A549 (cell line): ENCODE measurements at regions not wholly inside any gene's neighbourhood (a gene's known extent, or its start where the extent isn't known, plus 50 kb on each side); places are given as distances from the start of the nearest gene placed in this dataset.
"Not testable (repeated sequence)": the region's sequence is repeated elsewhere in the genome, so short reads cannot be mapped to it uniquely, and the experiment has no call there.

Source experiments
- BHLHE40 ChIP-seq: IDR thresholded peaks from 2 replicates; pipeline ENCODE4 v1.6.1; 2012; ENCODE audit warnings: low read depth, low read length, inconsistent platforms
- CBX2 ChIP-seq: fragments of 200-600 bp; sonication (generic); IDR thresholded peaks from 2 replicates; pipeline ENCODE4 v1.6.1; 2016; ENCODE audit warnings: low read depth, mild to moderate bottlenecking, borderline replicate concordance
- CBX8 ChIP-seq: fragments of 200-600 bp; sonication (generic); IDR thresholded peaks from 2 replicates; pipeline ENCODE4 v1.6.1; 2016
- CHD2 ChIP-seq: fragments of 150-350 bp; IDR thresholded peaks from 2 replicates; pipeline ENCODE4 v1.6.1; 2014; ENCODE audit warnings: low read length; ENCODE audit not compliant: partially characterized antibody
- JUN ChIP-seq, 2 experiments: fragments of >200 bp; sonication (Bioruptor Twin); formaldehyde crosslinking; IDR thresholded peaks; 2 replicates in 1 of 2; 3 replicates in 1 of 2; pipeline ENCODE4 v1.6.1; 2016 to 2017
- KDM1A ChIP-seq: fragments of 200-600 bp; sonication (generic); IDR thresholded peaks from 2 replicates; pipeline ENCODE4 v1.6.1; 2016; ENCODE audit warnings: low read depth, mild to moderate bottlenecking
- MAFK ChIP-seq: fragments of 450-650 bp; IDR thresholded peaks from 2 replicates; pipeline ENCODE4 v1.6.1; 2014; ENCODE audit not compliant: partially characterized antibody
- MAZ ChIP-seq: fragments of 150-350 bp; IDR thresholded peaks from 2 replicates; pipeline ENCODE4 v1.6.1; 2014; ENCODE audit warnings: antibody characterized with exemption, low read depth, low read length, borderline replicate concordance
- MYC ChIP-seq: IDR thresholded peaks from 2 replicates; pipeline ENCODE4 v1.6.1; 2012; ENCODE audit warnings: mild to moderate bottlenecking, inconsistent platforms, low read length, improper control_type of control experiment, borderline replicate concordance
- POLR2A ChIP-seq: IDR thresholded peaks from 2 replicates; pipeline ENCODE4 v1.6.1; 2012; ENCODE audit warnings: mild to moderate bottlenecking, low read length
- SMC3 ChIP-seq: fragments of >200 bp; sonication (Bioruptor Twin); formaldehyde crosslinking; IDR thresholded peaks from 3 replicates; pipeline ENCODE4 v1.6.1; 2018; ENCODE audit warnings: inconsistent platforms
- TP53 ChIP-seq: fragments of 250-450 bp; sonication (Bioruptor Pico); IDR thresholded peaks from 2 replicates; pipeline ENCODE4 v1.5.0; 2021; ENCODE audit warnings: mild to moderate bottlenecking, moderate library complexity
- ZSCAN20 ChIP-seq: fragments of 250-450 bp; sonication (Bioruptor Pico); IDR thresholded peaks from 2 replicates; pipeline ENCODE4 v1.8.0; 2022; ENCODE audit warnings: mild to moderate bottlenecking, moderate library complexity
- TF ChIP-seq, protein P1 (sequence below): fragments of >200 bp; sonication (Bioruptor Twin); formaldehyde crosslinking; IDR thresholded peaks from 3 replicates; pipeline ENCODE4 v1.5.1; 2016

DNA sequence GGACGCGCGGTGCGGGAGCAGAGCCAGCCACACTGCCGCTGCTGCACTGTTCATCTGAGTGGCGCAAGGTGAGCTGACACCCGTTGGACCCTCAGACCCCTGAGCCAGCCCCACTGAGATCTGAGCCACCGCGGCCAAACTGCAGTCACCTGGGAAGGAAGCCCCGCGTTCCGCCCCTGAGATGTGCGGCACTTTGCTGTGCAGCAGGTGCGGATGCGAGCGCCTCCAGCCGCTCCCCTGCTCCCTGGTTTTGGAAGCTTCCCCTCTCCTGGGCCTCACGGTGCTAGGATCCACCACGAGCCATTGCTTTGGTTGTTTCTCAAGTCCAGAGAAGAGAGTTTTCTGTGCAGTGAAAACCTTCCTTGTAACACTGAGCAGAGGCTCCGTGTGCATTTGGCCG is 254.1 kb downstream of the ADGRD1 start:
- TF ChIP-seq JUN (IDR thresholded peaks at IDR 0.05); CBX8; MYC; MAFK; SMC3; CHD2; KDM1A; BHLHE40; MAZ; TP53 (CRISPR knock-in tag); CBX2; ZSCAN20 (CRISPR knock-in tag); POLR2A: not testable (repeated sequence)
- TF ChIP-seq, protein P1, sequence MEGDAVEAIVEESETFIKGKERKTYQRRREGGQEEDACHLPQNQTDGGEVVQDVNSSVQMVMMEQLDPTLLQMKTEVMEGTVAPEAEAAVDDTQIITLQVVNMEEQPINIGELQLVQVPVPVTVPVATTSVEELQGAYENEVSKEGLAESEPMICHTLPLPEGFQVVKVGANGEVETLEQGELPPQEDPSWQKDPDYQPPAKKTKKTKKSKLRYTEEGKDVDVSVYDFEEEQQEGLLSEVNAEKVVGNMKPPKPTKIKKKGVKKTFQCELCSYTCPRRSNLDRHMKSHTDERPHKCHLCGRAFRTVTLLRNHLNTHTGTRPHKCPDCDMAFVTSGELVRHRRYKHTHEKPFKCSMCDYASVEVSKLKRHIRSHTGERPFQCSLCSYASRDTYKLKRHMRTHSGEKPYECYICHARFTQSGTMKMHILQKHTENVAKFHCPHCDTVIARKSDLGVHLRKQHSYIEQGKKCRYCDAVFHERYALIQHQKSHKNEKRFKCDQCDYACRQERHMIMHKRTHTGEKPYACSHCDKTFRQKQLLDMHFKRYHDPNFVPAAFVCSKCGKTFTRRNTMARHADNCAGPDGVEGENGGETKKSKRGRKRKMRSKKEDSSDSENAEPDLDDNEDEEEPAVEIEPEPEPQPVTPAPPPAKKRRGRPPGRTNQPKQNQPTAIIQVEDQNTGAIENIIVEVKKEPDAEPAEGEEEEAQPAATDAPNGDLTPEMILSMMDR, result not testable (repeated sequence)
